A673 (cell line): ENCODE measurements at regions not wholly inside any gene's neighbourhood (a gene's known extent, or its start where the extent isn't known, plus 50 kb on each side); places are given as distances from the start of the nearest gene placed in this dataset.
"Not testable (repeated sequence)": the region's sequence is repeated elsewhere in the genome, so short reads cannot be mapped to it uniquely, and the experiment has no call there.

Source experiments
- BruUV-seq: library from RNA; stranded (reverse); fragments of 400-500 nt; replicated peaks from 2 replicates; lab custom pipeline; 2021; lab: Mats Ljungman, UMichigan
- CTCF ChIA-PET: fragments of 300-600 bp; sonication (Branson Sonifier 250); formaldehyde crosslinking; loops from one replicate; lab custom pipeline; 2022; ENCODE audit warnings: antibody characterized with exemption; lab: Charles Lee
- POLR2A ChIA-PET: fragments of 300-600 bp; sonication (Branson Sonifier 250); formaldehyde crosslinking; loops from one replicate; lab custom pipeline; 2022; ENCODE audit warnings: antibody characterized with exemption; ENCODE audit not compliant: low non-redundant PET; lab: Charles Lee
- DNase-seq: peaks from one replicate; pipeline ENCODE4 v3.0.0-alpha.2; 2015; ENCODE audit warnings: low spot score
- H3K27ac ChIP-seq: fragments of 200-600 bp; sonication (generic); 2 replicates; pipeline ENCODE4 v1.5.1; 2016; ENCODE audit warnings: mixed run types, low read depth, mild to moderate bottlenecking, mixed read lengths, antibody characterized with exemption, low read length; ENCODE audit not compliant: poor library complexity, severe bottlenecking
- H3K27me3 ChIP-seq: fragments of 200-600 bp; sonication (generic); replicated peaks from 2 replicates; pipeline ENCODE4 v1.6.1; 2017; ENCODE audit warnings: mixed run types, low read depth, mild to moderate bottlenecking, mixed read lengths, antibody characterized with exemption, low read length; ENCODE audit not compliant: insufficient read depth, poor library complexity
- H3K36me3 ChIP-seq: fragments of 200-600 bp; sonication (generic); 2 replicates; pipeline ENCODE4 v1.6.1; 2016; ENCODE audit warnings: mixed run types, mild to moderate bottlenecking, mixed read lengths, antibody characterized with exemption, low read length; ENCODE audit not compliant: insufficient read depth, poor library complexity, severe bottlenecking
- H3K4me1 ChIP-seq: fragments of 200-600 bp; sonication (generic); 2 replicates; pipeline ENCODE4 v1.6.1; 2017; ENCODE audit warnings: mixed run types, mild to moderate bottlenecking, mixed read lengths, antibody characterized with exemption, low read length; ENCODE audit not compliant: insufficient read depth, poor library complexity, severe bottlenecking
- H3K4me3 ChIP-seq: fragments of 200-600 bp; sonication (generic); 2 replicates; pipeline ENCODE4 v1.5.1; 2016; ENCODE audit warnings: low read depth, mixed run types, mild to moderate bottlenecking, mixed read lengths, low read length; ENCODE audit not compliant: poor library complexity, severe bottlenecking
- H3K9me3 ChIP-seq: fragments of 200-600 bp; sonication (generic); 2 replicates; pipeline ENCODE4 v1.6.1; 2016; ENCODE audit warnings: mixed run types, low read depth, mild to moderate bottlenecking, mixed read lengths, antibody characterized with exemption, low read length; ENCODE audit not compliant: poor library complexity, severe bottlenecking
- EZH2 ChIP-seq: fragments of 200-600 bp; sonication (generic); IDR thresholded peaks from 2 replicates; pipeline ENCODE4 v1.6.1; 2017; ENCODE audit warnings: borderline replicate concordance, low read depth, mild to moderate bottlenecking, mixed read lengths, antibody characterized with exemption, low read length; ENCODE audit not compliant: poor library complexity, severe bottlenecking
- intact Hi-C: fragments of 100-400 bp; cut with micrococcal nuclease; formaldehyde crosslinking; loops from one replicate; pipeline ENCODE4 v1.10.0; 2022; ENCODE audit not compliant: unreplicated experiment
- TF ChIP-seq, protein P1 (sequence below): fragments of 300-800, 200-600 bp; sonication (generic); conservative IDR thresholded peaks from 2 replicates; pipeline ENCODE4 v1.5.1; 2017; ENCODE audit warnings: low read depth, mild to moderate bottlenecking, antibody characterized with exemption, low read length, moderate library complexity, mixed read lengths

DNA sequence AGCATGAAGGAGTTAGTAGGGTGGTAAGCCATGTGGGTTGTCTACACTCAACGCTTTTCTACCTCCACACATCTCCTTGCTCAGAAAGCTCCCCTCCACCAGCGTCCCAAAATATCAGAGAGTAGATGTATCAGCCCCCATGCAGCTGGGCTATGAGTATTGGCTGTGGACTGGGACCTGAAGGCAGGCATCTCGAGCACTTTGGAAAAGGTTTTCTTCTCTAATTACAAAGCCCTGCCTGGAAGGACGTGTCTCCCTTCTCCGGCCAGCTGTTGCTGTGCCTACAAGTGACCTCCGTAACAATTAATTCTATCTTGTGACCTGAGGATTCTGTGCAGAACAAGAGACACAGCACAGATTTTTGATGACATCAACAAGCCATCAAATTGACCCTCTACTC lies 142.0 kb upstream of the RUNX1 start:
- POLR2A ChIA-PET = no interaction called here
- TF ChIP-seq EZH2 = no peak
- TF ChIP-seq, protein P1, sequence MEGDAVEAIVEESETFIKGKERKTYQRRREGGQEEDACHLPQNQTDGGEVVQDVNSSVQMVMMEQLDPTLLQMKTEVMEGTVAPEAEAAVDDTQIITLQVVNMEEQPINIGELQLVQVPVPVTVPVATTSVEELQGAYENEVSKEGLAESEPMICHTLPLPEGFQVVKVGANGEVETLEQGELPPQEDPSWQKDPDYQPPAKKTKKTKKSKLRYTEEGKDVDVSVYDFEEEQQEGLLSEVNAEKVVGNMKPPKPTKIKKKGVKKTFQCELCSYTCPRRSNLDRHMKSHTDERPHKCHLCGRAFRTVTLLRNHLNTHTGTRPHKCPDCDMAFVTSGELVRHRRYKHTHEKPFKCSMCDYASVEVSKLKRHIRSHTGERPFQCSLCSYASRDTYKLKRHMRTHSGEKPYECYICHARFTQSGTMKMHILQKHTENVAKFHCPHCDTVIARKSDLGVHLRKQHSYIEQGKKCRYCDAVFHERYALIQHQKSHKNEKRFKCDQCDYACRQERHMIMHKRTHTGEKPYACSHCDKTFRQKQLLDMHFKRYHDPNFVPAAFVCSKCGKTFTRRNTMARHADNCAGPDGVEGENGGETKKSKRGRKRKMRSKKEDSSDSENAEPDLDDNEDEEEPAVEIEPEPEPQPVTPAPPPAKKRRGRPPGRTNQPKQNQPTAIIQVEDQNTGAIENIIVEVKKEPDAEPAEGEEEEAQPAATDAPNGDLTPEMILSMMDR = no peak
- intact Hi-C loops = no loop called here
- Histone ChIP-seq H3K36me3 (no peaks in the 10 kb centered on the region), H3K27me3 (peaks cover 5% of the 10 kb centered on the region), H3K27ac (no peak overlapping the region), H3K4me3 (no peak overlapping the region), H3K4me1 (no peaks in the 10 kb centered on the region), H3K9me3 (no peaks in the 10 kb centered on the region)
- CTCF ChIA-PET = no interaction called here
- BruUV-seq = no TSS peak
- DNase-seq = no peak

DNA sequence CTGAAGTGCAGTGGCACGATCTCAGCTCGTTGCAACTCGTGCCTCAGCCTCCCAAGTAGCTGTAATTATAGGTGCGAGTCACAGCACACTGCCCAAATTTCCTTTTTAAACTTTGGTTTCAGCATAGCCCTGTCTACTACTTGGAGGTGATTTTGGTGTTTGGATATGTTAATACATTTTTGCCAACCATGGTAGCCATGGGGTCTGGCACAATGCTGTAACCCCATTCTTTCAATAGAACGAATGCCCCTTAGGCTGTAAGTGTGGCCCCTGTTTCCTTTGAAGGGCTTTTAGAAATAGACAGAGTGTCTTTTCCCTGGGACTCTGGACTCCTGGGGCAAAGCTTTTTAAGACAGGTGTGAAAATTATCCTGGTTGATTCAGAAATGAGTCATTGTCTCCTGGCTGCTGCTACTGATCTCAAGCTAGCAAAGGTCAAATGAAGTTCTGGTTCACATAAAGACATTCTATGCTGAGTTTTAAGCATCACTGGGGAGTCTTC lies 141.1 kb upstream of the RUNX1 start:
- Histone ChIP-seq H3K27ac (no peak overlapping the region), H3K9me3 (no peaks in the 10 kb centered on the region), H3K27me3 (peaks cover 5% of the 10 kb centered on the region), H3K4me1 (no peaks in the 10 kb centered on the region), H3K36me3 (no peaks in the 10 kb centered on the region), H3K4me3 (no peak overlapping the region)
- TF ChIP-seq, protein P1 = no peak
- no peak for TF ChIP-seq EZH2
- POLR2A ChIA-PET = no interaction called here
- CTCF ChIA-PET = no interaction called here
- intact Hi-C loops = no loop called here
- no TSS peak for BruUV-seq
- no peak for DNase-seq

- H3K27me3 ChIP-seq = peaks cover 5% of the 10 kb centered on the region
- POLR2A ChIA-PET = no interaction called here
- intact Hi-C loops = no loop called here
- CTCF ChIA-PET = no interaction called here
- H3K4me3 ChIP-seq = no peak overlapping the region
- no peaks in the 10 kb centered on the region for H3K36me3 ChIP-seq
- TF ChIP-seq EZH2 = no peak
- TF ChIP-seq, protein P1 = no peak
- no peak for DNase-seq
- H3K4me1 ChIP-seq = no peaks in the 10 kb centered on the region
- H3K27ac ChIP-seq = no peak overlapping the region
- BruUV-seq = no TSS peak
- no peaks in the 10 kb centered on the region for H3K9me3 ChIP-seq
Measured at GRCh38 chr21:35189077-35189863, 140.2 kb upstream of the RUNX1 start.

GRCh38 chr21:35183389-35183788 lies 134.3 kb upstream of the RUNX1 start:
- BruUV-seq, H3K9me3 ChIP-seq, intact Hi-C loops, H3K4me3 ChIP-seq, DNase-seq, H3K27ac ChIP-seq, POLR2A ChIA-PET, H3K27me3 ChIP-seq, H3K36me3 ChIP-seq, CTCF ChIA-PET, H3K4me1 ChIP-seq: not testable (repeated sequence)
